NOMO-1 treated with dmso at 0.1 percent for 144 hours (cell line): ENCODE measurements at regions not wholly inside any gene's neighbourhood (a gene's known extent, or its start where the extent isn't known, plus 50 kb on each side); places are given as distances from the start of the nearest gene placed in this dataset.

Experiments used
- DNase-seq: peaks from one replicate; lab custom pipeline; 2025; ENCODE audit not compliant: unreplicated experiment; lab: John Stamatoyannopoulos, UW

- DNase-seq: no peak
Observed at GRCh38 chr18:65326805-65327204, 424.0 kb upstream of the CDH7 start.

- DNase-seq: no peak
Observed at GRCh38 chr18:65322895-65323294, 427.9 kb upstream of the CDH7 start.

DNA sequence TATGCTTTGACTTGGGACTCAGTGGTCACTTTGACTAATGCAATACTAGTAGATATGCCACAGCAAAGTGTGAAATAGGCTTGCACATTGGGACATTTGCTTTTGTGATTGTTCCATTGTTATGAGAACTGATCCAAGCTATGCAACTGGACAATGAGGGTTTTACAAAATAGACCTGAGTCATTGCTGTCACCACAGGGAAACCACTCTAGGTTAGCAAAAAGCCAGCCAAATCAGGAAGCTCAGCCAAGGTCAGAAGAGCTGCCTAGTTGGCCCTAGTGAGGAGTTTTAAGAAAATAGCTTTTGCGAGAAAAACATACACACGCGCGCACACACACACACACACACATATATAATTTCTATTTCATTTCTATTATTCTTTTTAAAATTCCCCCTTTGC is 452.4 kb upstream of the CDH7 start:
- no peak for DNase-seq

DNA sequence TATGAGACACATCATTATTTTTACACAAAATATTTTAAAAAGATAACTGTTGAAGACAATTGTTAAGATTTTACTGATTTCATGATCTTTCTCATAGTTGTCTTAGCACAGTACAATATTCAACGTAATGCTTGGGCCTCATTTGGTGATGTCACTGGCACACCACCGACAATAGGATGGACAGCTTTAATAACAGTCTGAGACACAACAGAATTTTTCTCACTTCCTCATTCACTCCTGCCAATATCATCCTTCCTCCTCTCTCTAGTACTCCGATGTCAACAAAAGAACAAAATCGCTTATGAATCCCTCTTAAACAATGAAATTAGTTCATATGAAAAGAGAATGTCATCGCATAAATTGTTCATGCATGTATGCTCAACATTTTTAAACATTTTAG is 461.9 kb upstream of the CDH7 start:
- peak; percentile 12 for DNase-seq

DNA sequence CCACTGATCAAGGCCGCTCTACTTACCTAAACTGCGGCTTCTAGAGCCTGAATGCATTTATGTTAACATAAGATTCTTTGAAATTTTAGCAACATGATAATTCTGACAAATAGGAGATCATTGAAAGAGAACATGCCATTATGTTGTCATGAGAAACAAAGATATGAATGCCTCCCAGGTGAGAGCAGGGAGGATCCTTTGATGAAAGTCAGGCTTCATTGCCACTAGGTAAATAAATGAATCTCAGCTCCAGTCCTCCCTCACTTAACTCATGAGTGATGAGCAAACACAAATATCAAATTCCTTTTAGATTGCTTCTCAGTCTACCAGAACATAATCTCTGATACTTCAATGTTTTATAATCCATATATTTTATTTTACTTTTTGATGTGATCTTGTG is 463.2 kb upstream of the CDH7 start:
- DNase-seq: no peak

DNA sequence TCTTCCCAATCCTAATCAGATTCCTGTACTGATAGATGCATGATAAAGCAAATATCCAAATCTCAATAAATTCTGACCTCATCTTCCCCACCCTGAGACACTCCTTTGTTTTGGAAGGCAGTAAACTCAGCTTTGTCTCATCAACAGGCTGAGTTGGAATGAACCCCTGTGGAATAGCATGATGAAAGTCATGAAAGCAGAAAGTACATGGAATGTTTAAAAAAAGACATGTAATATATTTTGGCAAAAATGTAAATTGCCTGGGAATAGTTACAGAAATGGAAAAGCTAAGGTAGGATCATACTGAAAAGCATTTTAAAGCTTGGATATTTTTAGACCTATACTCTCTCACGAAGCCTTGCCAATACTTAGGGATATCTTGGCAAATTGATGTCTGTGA is 468.7 kb upstream of the CDH7 start:
- DNase-seq: no peak

DNA sequence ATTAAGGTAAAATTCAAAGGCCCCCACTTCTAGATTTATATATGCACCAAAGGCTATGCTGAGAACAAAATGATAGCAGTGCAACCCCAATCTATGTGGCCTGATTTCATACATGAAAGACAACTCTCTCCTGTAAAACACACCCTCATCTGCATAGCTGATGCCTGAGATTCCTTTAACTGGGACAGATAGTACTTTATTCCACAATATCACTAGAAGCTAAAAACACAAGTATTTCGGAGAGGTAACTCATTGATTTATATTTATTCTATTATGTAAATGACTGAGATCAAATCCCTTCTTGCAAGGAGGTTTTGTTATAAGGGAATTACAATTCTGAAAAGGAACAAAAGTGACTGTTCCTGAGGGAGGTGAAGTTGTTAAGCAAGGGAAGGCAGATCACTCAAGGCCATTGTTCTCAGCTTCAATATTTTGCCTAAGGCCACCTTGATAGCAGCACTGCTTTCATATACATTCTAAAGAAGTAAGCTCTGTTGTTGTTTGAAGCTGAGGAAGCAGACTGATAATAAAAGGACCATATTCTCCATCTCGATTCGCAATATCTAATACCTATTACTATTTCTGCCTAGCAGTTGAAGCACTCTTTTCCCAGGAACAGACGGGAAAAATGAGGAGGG is 471.0 kb upstream of the CDH7 start:
- DNase-seq: no peak

- no peak for DNase-seq
Observed at GRCh38 chr18:65278939-65279667, 471.7 kb upstream of the CDH7 start.

- DNase-seq: no peak
Observed at GRCh38 chr18:65269375-65269774, 481.4 kb upstream of the CDH7 start.

GRCh38 chr18:65265761-65266160 is 485.1 kb upstream of the CDH7 start:
- DNase-seq: no peak

DNA sequence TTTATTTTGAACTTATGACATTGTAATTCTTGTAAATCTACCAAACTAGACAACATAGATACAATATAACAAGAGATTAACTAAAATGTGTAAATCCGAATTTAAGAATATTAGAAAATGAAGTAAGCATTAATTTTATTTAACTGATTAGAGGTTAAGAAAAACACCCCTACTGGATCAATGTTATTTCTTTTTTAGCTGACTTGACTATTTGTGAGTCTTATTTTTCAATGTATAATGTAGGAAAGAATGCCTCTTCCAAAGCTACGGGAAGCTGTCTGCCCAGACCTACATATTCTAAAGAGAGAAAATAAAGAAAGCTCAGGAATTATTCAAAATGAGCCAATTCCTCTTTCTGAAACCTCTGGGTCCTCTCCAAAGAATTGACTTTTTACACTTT is 490.8 kb upstream of the CDH7 start:
- DNase-seq: no peak

DNA sequence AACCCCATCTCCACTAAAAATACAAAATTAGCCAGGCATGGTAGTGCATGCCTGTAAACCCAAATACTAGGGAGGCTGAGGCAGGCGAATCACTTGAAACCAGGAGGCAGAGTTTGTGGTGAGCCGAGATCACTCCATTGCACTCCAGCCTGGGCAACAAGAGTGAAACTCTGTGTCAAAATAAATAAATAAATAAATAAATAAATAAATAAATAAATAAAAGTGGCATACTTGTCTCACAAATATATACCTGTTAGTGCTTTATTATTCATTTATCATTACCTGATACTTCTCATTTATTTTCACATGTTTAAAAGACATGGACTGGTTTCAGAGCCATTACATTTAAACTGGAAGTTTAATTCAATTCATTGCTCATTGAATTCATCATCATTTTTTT is 491.4 kb upstream of the CDH7 start:
- no peak for DNase-seq

DNA sequence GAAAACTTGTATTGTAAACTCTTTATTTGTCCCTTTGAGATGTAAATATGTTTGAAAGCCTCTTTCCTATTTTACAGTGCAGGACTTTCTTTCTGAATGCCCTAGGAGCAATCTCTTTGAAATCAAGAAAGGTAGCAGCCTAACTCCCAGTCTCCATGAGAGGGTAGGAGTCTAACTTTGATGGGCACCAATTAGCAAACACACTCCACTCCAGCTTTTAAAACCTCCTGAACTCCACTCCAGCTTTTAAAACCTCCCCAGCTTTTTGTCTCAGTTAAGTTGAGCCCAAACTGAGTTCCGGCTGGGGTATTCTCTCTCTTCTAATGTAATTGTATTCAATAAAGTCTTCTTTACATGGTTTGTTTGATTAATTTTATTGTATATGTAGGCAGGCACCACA is 493.7 kb upstream of the CDH7 start:
- no peak for DNase-seq

DNA sequence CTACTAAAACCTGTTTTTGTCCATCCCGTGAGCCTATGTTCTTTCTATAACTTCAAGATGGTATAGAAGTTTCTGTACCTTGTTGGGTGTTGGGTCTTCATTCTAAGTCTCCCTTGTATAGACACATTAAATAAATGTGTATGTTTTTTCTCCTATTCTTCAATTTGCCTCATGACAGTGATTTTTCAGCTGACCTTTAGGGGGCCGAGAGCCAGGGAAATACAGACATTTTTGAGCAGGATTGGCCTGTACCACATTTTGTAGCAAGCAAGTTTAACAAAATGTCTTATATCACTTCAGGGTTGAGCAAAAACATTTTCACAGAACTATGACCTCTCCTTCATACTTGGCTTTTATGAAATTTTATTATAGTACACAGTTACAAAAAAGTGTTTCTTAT is 495.4 kb upstream of the CDH7 start:
- no peak for DNase-seq

DNA sequence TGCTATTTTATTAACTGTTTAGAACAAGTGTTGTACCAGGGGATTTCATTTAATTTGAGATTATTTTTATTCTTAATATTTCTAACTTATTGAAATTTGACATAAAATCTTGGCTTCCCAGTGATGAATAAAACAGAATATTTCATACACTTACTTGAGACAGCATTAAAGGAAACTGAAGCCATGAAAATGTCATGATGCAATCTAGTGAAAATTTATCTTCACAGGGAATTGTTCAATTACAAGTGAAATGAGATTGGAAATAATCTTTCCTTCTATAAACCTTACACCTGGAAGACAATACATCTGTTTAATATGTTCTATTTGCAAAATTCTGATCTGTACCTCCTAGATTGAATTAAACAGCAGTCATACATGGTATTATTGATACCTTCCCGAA is 511.0 kb upstream of the CDH7 start:
- no peak for DNase-seq

DNA sequence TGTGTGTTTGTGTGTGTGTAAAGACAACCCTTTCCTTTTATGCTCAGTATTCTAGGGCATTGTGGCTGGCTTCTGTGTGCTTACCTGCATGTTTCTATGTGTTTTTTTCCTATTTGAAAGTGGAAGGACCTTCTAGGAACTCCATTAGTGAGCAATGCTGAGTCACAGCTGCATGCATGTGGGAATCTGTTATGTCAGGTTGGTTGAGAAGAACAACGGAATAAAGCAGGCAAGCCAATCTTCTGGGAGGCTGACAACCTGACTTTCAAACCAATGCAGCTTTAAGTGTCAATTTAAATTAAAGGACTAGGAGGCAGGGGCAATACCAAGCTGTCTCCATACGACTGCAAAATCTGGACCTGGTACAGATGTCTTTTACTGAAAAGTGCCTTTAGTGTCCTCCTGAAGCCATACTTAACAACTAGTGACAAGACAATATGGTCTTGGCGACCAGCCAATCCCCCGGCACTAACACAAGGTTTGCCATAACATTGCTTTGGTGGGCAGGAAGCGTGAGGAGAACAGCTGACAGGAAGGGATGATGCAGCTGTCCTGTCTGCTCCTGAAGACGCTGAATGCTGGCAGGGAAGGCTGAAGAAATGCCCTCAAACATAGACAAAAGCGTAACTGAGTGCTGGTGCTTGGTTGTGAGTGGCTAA is 514.7 kb upstream of the CDH7 start:
- DNase-seq: no peak

GRCh38 chr18:65230311-65230710 is 520.5 kb upstream of the CDH7 start:
- no peak for DNase-seq

- DNase-seq: no peak
Observed at GRCh38 chr18:65227970-65228369, 522.8 kb upstream of the CDH7 start.

DNA sequence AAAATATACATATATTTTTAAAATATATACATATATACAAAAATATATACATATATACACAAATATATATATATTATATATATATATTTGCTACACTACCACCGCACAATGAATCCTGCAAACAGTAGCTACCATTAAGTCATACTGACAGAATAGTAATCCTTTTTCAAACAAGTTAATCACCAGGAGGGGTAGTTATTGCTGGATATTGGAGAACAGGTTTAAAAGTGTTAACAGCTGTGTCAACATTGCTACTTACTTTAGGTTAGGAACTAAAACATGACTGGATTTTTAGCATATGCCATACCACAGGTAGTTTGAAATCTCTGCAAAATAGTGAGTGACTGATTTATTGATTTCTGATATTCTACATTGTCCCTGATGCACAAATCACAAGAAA is 529.1 kb upstream of the CDH7 start:
- DNase-seq: no peak

- no peak for DNase-seq
Observed at GRCh38 chr18:65221115-65221514, 529.7 kb upstream of the CDH7 start.

DNA sequence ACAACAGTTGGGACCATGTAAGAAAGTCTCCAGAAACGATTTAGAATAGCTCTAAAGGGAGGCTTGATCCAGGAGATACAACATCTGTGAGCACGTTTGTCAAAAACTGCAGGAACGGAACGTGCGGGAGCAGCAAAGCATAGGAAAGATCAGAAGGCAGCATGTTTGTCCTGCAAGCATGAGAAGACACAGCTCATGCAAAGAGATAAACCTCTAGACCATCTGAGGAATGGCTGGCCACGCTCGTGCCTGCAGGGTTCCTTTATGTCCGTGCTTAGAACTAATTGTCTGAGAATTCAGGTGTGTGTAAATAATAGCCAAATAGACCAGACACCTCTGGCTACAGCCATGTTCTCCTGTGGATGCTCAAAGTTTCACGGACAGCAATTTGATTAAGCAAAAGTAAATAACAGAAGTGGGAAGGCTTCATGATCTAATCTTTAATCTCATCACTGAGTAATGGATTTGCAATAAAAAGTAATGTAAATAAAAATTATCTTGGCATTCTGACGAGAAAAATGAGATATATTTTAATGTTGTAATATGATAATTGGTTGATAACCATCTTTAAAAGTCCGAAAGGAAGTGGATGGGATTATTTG is 534.8 kb upstream of the CDH7 start:
- DNase-seq: no peak

DNA sequence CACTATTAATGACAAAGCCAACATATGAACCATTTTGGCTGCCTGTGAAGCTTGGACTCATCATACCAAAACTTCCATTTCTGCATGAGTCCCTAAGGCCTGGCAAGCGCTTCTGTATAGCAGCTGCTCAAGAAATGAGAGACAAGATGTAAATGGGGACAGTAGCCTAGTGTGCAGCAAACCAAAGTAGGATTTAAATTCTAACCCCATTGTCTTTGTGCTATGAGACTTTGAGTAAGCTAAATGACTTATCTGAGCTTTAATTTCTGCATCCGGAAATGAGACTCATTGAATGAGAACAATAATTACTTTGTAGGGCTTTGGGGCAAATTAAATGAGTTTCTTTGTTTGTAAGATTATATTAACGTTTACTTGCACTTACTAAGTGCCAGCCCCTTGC is 536.4 kb upstream of the CDH7 start:
- DNase-seq: no peak
